GM19351 (cell line): ENCODE measurements at regions not wholly inside any gene's neighbourhood (a gene's known extent, or its start where the extent isn't known, plus 50 kb on each side); places are given as distances from the start of the nearest gene placed in this dataset.

Experiments used
- ATAC-seq: cut with Tn5 transposase; IDR thresholded peaks from one replicate; pipeline ENCODE4 v1.9.1; 2021; ENCODE audit warnings: mild to moderate bottlenecking, moderate library complexity; ENCODE audit not compliant: unreplicated experiment

GRCh38 chr6:138004430-138005287, 102.6 kb downstream of the PERP start:
- ATAC-seq: no peak

- no peak for ATAC-seq
These were observed 101.4 kb downstream of the PERP start for GRCh38 chr6:138005846-138006245.

GRCh38 chr6:138007014-138007472, 100.2 kb downstream of the PERP start:
- no peak for ATAC-seq

GRCh38 chr6:138008791-138009190, 98.4 kb downstream of the PERP start:
- ATAC-seq: no peak

GRCh38 chr6:138011413-138011812, 95.8 kb downstream of the PERP start:
- ATAC-seq: no peak

- no peak for ATAC-seq
These were observed 94.5 kb downstream of the PERP start for GRCh38 chr6:138012682-138013081.

GRCh38 chr6:138013959-138014358, 93.3 kb downstream of the PERP start:
- no peak for ATAC-seq

GRCh38 chr6:138017166-138017757, 90.0 kb downstream of the PERP start:
- ATAC-seq: no peak

- no peak for ATAC-seq
These were observed 88.9 kb downstream of the PERP start for GRCh38 chr6:138018297-138018696.

- ATAC-seq: no peak
These were observed 81.7 kb downstream of the PERP start for GRCh38 chr6:138025528-138025978.

- ATAC-seq: no peak
These were observed 80.9 kb downstream of the PERP start for GRCh38 chr6:138026342-138026741.

- ATAC-seq: no peak
These were observed 78.3 kb downstream of the PERP start for GRCh38 chr6:138028893-138029292.

- ATAC-seq: no peak
These were observed 76.3 kb downstream of the PERP start for GRCh38 chr6:138030872-138031271.

GRCh38 chr6:138031417-138031816, 75.8 kb downstream of the PERP start:
- ATAC-seq: no peak

- ATAC-seq: no peak
These were observed 75.4 kb downstream of the PERP start for GRCh38 chr6:138031850-138032249.

- no peak for ATAC-seq
These were observed 74.6 kb downstream of the PERP start for GRCh38 chr6:138032571-138032970.

- no peak for ATAC-seq
These were observed 73.0 kb downstream of the PERP start for GRCh38 chr6:138034229-138034628.

- no peak for ATAC-seq
These were observed 72.1 kb downstream of the PERP start for GRCh38 chr6:138035070-138035469.

- ATAC-seq: no peak
These were observed 71.1 kb downstream of the PERP start for GRCh38 chr6:138036111-138036510.

- no peak for ATAC-seq
These were observed 70.2 kb downstream of the PERP start for GRCh38 chr6:138037009-138037504.

- no peak for ATAC-seq
These were observed 68.9 kb downstream of the PERP start for GRCh38 chr6:138038142-138038870.
